A549 (cell line): ENCODE measurements at regions not wholly inside any gene's neighbourhood (a gene's known extent, or its start where the extent isn't known, plus 50 kb on each side); places are given as distances from the start of the nearest gene placed in this dataset.

ENCODE experiments used
- ATAC-seq, 2 experiments: fragments of 200-7000 bp in 1 of 2; fragments of >200 bp in 1 of 2; cut with Nextera tagmentation in 1 of 2; cut with Tn5 transposase in 1 of 2; 3 replicates each; pipeline versions ENCODE4 v1.8.0 to v1.9.1; 2018 to 2020; ENCODE audit warnings: mild to moderate bottlenecking in 1 of 2, moderate library complexity in 1 of 2
- CTCF ChIA-PET: fragments of 300-600 bp; sonication (Branson Sonifier 250); formaldehyde crosslinking; extraction: SDS; loops from one replicate; lab custom pipeline; 2021; ENCODE audit warnings: antibody characterized with exemption, inconsistent platforms; lab: Yijun Ruan, JAX
- POLR2A ChIA-PET: fragments of 350-600 bp; formaldehyde crosslinking; extraction: SDS; loops from one replicate; lab custom pipeline; 2021; ENCODE audit warnings: antibody characterized with exemption, inconsistent platforms; lab: Yijun Ruan, JAX
- DNase-seq, 2 experiments: peaks; one replicate each; pipeline versions ENCODE4 v3.0.0 to v3.0.0-alpha.2; 2011 to 2016; ENCODE audit warnings: low read depth in 1 of 2, low spot score in 1 of 2
- FAIRE-seq: peaks from 2 replicates; lab custom pipeline; 2011; peaks lifted over from hg19 to GRCh38; lab: Jason Lieb, UNC
- H3K27ac ChIP-seq, 2 experiments: fragments of >200 bp; sonication (Bioruptor Twin); formaldehyde crosslinking; 3 replicates each; pipeline ENCODE4 v1.5.1; 2016 to 2017
- H3K4me1 ChIP-seq: fragments of >200 bp; sonication (Bioruptor Twin); formaldehyde crosslinking; 3 replicates; pipeline ENCODE4 v1.6.1; 2016
- H3K4me2 ChIP-seq: fragments of >200 bp; sonication (Bioruptor Twin); formaldehyde crosslinking; 3 replicates; pipeline ENCODE4 v1.6.1; 2016
- H3K4me3 ChIP-seq: fragments of >200 bp; sonication (Bioruptor Twin); formaldehyde crosslinking; 3 replicates; pipeline ENCODE4 v1.5.1; 2016
- H3K9me3 ChIP-seq: fragments of >200 bp; sonication (Bioruptor Twin); formaldehyde crosslinking; 3 replicates; pipeline ENCODE4 v1.6.1; 2016
- BCL3 ChIP-seq: fragments of >200 bp; sonication (Bioruptor Twin); formaldehyde crosslinking; IDR thresholded peaks from 3 replicates; pipeline ENCODE4 v1.6.1; 2016
- CEBPB ChIP-seq, 2 experiments: fragments of >200 bp in 1 of 2; sonication (Bioruptor Twin) in 1 of 2; formaldehyde crosslinking in 1 of 2; IDR thresholded peaks; 2 replicates each; pipeline ENCODE4 v1.6.1; 2012 to 2016
- EHF ChIP-seq: fragments of 250-450 bp; sonication (Bioruptor Pico); IDR thresholded peaks from 2 replicates; pipeline ENCODE4 v1.5.0; 2020; ENCODE audit warnings: mild to moderate bottlenecking
- FOSL2 ChIP-seq, 2 experiments: fragments of 450-650 bp in 1 of 2; fragments of >200 bp in 1 of 2; sonication (Bioruptor Twin) in 1 of 2; formaldehyde crosslinking; IDR thresholded peaks; 2 replicates each; pipeline versions ENCODE4 v1.5.0 to v1.6.1; 2016 to 2020; ENCODE audit warnings: mild to moderate bottlenecking in 1 of 2, moderate library complexity in 1 of 2
- FOXS1 ChIP-seq: fragments of 250-450 bp; sonication (Bioruptor Pico); IDR thresholded peaks from 2 replicates; pipeline ENCODE4 v1.5.0; 2020; ENCODE audit warnings: mild to moderate bottlenecking, moderate library complexity
- HOXB13 ChIP-seq: fragments of 250-450 bp; sonication (Bioruptor Pico); IDR thresholded peaks from 2 replicates; pipeline ENCODE4 v1.5.0; 2020; ENCODE audit warnings: low read depth, mild to moderate bottlenecking, moderate library complexity
- JUNB ChIP-seq: fragments of >200 bp; sonication (Bioruptor Twin); formaldehyde crosslinking; IDR thresholded peaks from 2 replicates; pipeline ENCODE4 v1.6.1; 2016
- KDM1A ChIP-seq: fragments of 200-600 bp; sonication (generic); IDR thresholded peaks from 2 replicates; pipeline ENCODE4 v1.6.1; 2016; ENCODE audit warnings: low read depth, mild to moderate bottlenecking
- KDM5A ChIP-seq: fragments of 200-600 bp; sonication (generic); IDR thresholded peaks from 2 replicates; pipeline ENCODE4 v1.6.1; 2016; ENCODE audit warnings: antibody characterized with exemption, mild to moderate bottlenecking
- MAFK ChIP-seq: fragments of 450-650 bp; IDR thresholded peaks from 2 replicates; pipeline ENCODE4 v1.6.1; 2014; ENCODE audit not compliant: partially characterized antibody
- MAX ChIP-seq: IDR thresholded peaks from 2 replicates; pipeline ENCODE4 v1.6.1; 2012
- MYC ChIP-seq: IDR thresholded peaks from 2 replicates; pipeline ENCODE4 v1.6.1; 2012; ENCODE audit warnings: mild to moderate bottlenecking, inconsistent platforms, low read length, improper control_type of control experiment, borderline replicate concordance
- NR3C1 ChIP-seq: fragments of >200 bp; sonication (Bioruptor Twin); formaldehyde crosslinking; IDR thresholded peaks from 3 replicates; pipeline ENCODE4 v1.6.1; 2017
- PBX3 ChIP-seq: IDR thresholded peaks from 2 replicates; pipeline ENCODE4 v1.6.1; 2012
- PHF8 ChIP-seq: fragments of 200-600 bp; sonication (generic); IDR thresholded peaks from 2 replicates; pipeline ENCODE4 v1.6.1; 2016; ENCODE audit warnings: low read depth, mild to moderate bottlenecking, antibody characterized with exemption, moderate library complexity, borderline replicate concordance
- POLR2A ChIP-seq: IDR thresholded peaks from 2 replicates; pipeline ENCODE4 v1.6.1; 2012; ENCODE audit warnings: mild to moderate bottlenecking, low read length
- RAD21 ChIP-seq, 2 experiments: fragments of >200 bp in 1 of 2; sonication (Bioruptor Twin) in 1 of 2; formaldehyde crosslinking in 1 of 2; IDR thresholded peaks in 1 of 2; conservative IDR thresholded peaks in 1 of 2; 2 replicates in 1 of 2; 3 replicates in 1 of 2; pipeline ENCODE4 v1.6.1; 2012 to 2018; ENCODE audit warnings: inconsistent platforms in 1 of 2
- RARB ChIP-seq: fragments of 250-450 bp; sonication (Bioruptor Pico); IDR thresholded peaks from 2 replicates; pipeline ENCODE4 v1.8.0; 2021; ENCODE audit warnings: mild to moderate bottlenecking, moderate library complexity
- REST ChIP-seq: fragments of 200-600 bp; sonication (generic); IDR thresholded peaks from 2 replicates; pipeline ENCODE4 v1.6.1; 2016; ENCODE audit warnings: antibody characterized with exemption, mild to moderate bottlenecking, moderate library complexity
- SREBF2 ChIP-seq: fragments of 450-650 bp; IDR thresholded peaks from 2 replicates; pipeline ENCODE4 v1.6.1; 2014; ENCODE audit warnings: mild to moderate bottlenecking, moderate library complexity
- ZFP36 ChIP-seq: fragments of 450-650 bp; IDR thresholded peaks from 2 replicates; pipeline ENCODE4 v1.6.1; 2014; ENCODE audit warnings: borderline replicate concordance; ENCODE audit not compliant: partially characterized antibody
- WGBS: methylation state at CpG from one replicate; pipeline ENCODE4 v1.1.6; 2017; ENCODE audit errors: missing lambda C conversion rate; 5-methylcytosine and 5-hydroxymethylcytosine counted together

- Histone ChIP-seq H3K4me3 (no peak overlapping the region), H3K27ac (no peak overlapping the region), H3K9me3 (no peaks in the 10 kb centered on the region), H3K4me2 (no peak overlapping the region), H3K4me1 (no peaks in the 10 kb centered on the region)
- CTCF ChIA-PET = no interaction called here
- ATAC-seq = no peak
- TF ChIP-seq KDM1A (no peak), JUNB (no peak), MYC (no peak), FOXS1 (no peak), SREBF2 (no peak), POLR2A (no peak), FOSL2 (IDR thresholded peaks at IDR 0.05) (no peak), FOSL2 (CRISPR knock-in tag; IDR thresholded peaks at IDR 0.05) (no peak), CEBPB (IDR thresholded peaks at IDR 0.05) (no peak), HOXB13 (CRISPR knock-in tag) (no peak), BCL3 (no peak), KDM5A (no peak), PHF8 (no peak), MAX (no peak), EHF (no peak), REST (no peak), RARB (no peak), RAD21 (conservative IDR thresholded peaks at IDR 0.05 in 1 of 2, IDR thresholded peaks at IDR 0.05 in 1 of 2) (no peak), NR3C1 (no peak), ZFP36 (no peak)
- FAIRE-seq = no peak
- DNase-seq = no peak
- WGBS = 57% methylated on average over 5 of the region's 5 CpGs
- POLR2A ChIA-PET = no interaction called here
Observed at GRCh38 chr18:33957707-33958106, 267.0 kb downstream of the NOL4 start.

- DNase-seq = no peak
- H3K4me1 ChIP-seq = no peaks in the 10 kb centered on the region
- TF ChIP-seq PBX3 = no peak
- TF ChIP-seq POLR2A = no peak
- no peak for TF ChIP-seq BCL3
- TF ChIP-seq MAFK = no peak
- TF ChIP-seq KDM1A = no peak
- no peak for TF ChIP-seq JUNB
- TF ChIP-seq MAX = no peak
- no peak for TF ChIP-seq ZFP36
- CTCF ChIA-PET = no interaction called here
- POLR2A ChIA-PET = no interaction called here
- H3K4me2 ChIP-seq = no peak overlapping the region
- H3K27ac ChIP-seq = no peak overlapping the region
- no peak for ATAC-seq
- no peak for FAIRE-seq
- no peaks in the 10 kb centered on the region for H3K9me3 ChIP-seq
- no peak overlapping the region for H3K4me3 ChIP-seq
- 3% methylated on average over 1 of the region's 1 CpG for WGBS
Observed at GRCh38 chr18:33951031-33951430, 273.7 kb downstream of the NOL4 start.
